IMR-90 (cell line): ENCODE measurements at regions not wholly inside any gene's neighbourhood (a gene's known extent, or its start where the extent isn't known, plus 50 kb on each side); places are given as distances from the start of the nearest gene placed in this dataset.

Experiments used
- ATAC-seq: fragments of 200-7000 bp; cut with Tn5 transposase; 2 replicates; pipeline ENCODE4 v1.9.1; 2020; ENCODE audit warnings: low read depth, mild to moderate bottlenecking, moderate library complexity
- BruUV-seq: library from RNA; stranded (reverse); fragments of 400-500 nt; replicated peaks from 2 replicates; lab custom pipeline; 2021; lab: Mats Ljungman, UMichigan
- CTCF ChIA-PET: fragments of 300-600 bp; formaldehyde crosslinking; extraction: SDS; loops from one replicate; lab custom pipeline; 2021; ENCODE audit warnings: antibody characterized with exemption; lab: Yijun Ruan, JAX
- POLR2A ChIA-PET: fragments of 300-600 bp; sonication (Branson Sonifier 250); formaldehyde crosslinking; loops from one replicate; lab custom pipeline; 2022; ENCODE audit warnings: antibody characterized with exemption; ENCODE audit not compliant: unreplicated experiment; lab: Charles Lee
- DNase-seq: peaks from one replicate; pipeline ENCODE4 v3.0.0; 2013
- H2AFZ ChIP-seq: replicated peaks from 2 replicates; pipeline ENCODE3; 2013; ENCODE audit warnings: low read length, mild to moderate bottlenecking; ENCODE audit not compliant: poor library complexity
- H2AK5ac ChIP-seq: 2 replicates; pipeline ENCODE4 v1.6.1; 2013; ENCODE audit warnings: low read depth, low read length, inconsistent platforms
- H2AK9ac ChIP-seq: replicated peaks from 2 replicates; pipeline ENCODE3; 2013; ENCODE audit warnings: mild to moderate bottlenecking, low read depth, low read length, moderate library complexity; ENCODE audit not compliant: poor library complexity
- H2BK120ac ChIP-seq: 2 replicates; pipeline ENCODE4 v1.6.1; 2013; ENCODE audit warnings: low read depth, low read length, inconsistent platforms
- H2BK15ac ChIP-seq: 3 replicates; pipeline ENCODE4 v1.6.1; 2013; ENCODE audit warnings: low read depth, low read length, inconsistent platforms
- H2BK20ac ChIP-seq: 2 replicates; pipeline ENCODE4 v1.6.1; 2013; ENCODE audit warnings: low read depth, mild to moderate bottlenecking, inconsistent platforms, low read length, moderate library complexity
- H2BK5ac ChIP-seq: 2 replicates; pipeline ENCODE4 v1.6.1; 2013; ENCODE audit warnings: mild to moderate bottlenecking, low read depth, low read length, inconsistent platforms; ENCODE audit not compliant: poor library complexity, severe bottlenecking
- H3K14ac ChIP-seq: replicated peaks from 2 replicates; pipeline ENCODE4 v1.6.1; 2013; ENCODE audit warnings: low read depth, low read length, inconsistent platforms
- H3K18ac ChIP-seq: 2 replicates; pipeline ENCODE4 v1.6.1; 2013; ENCODE audit warnings: low read depth, low read length, control low read depth
- H3K23ac ChIP-seq: 2 replicates; pipeline ENCODE4 v1.6.1; 2013; ENCODE audit warnings: low read depth, low read length, inconsistent platforms
- H3K27ac ChIP-seq: 2 replicates; pipeline ENCODE4 v1.5.1; 2013; ENCODE audit warnings: mild to moderate bottlenecking, control low read depth, low read length; ENCODE audit not compliant: insufficient read depth
- H3K27me3 ChIP-seq: 2 replicates; pipeline ENCODE4 v1.6.1; 2013; ENCODE audit warnings: low read length; ENCODE audit not compliant: control insufficient read depth, insufficient read depth
- H3K36me3 ChIP-seq: 2 replicates; pipeline ENCODE4 v1.6.1; 2013; ENCODE audit warnings: low read length, mixed read lengths; ENCODE audit not compliant: control insufficient read depth, insufficient read depth
- H3K4ac ChIP-seq: 2 replicates; pipeline ENCODE4 v1.6.1; 2013; ENCODE audit warnings: low read depth, low read length, inconsistent platforms
- H3K4me1 ChIP-seq: 2 replicates; pipeline ENCODE4 v1.6.1; 2013; ENCODE audit warnings: low read length, mixed read lengths; ENCODE audit not compliant: control insufficient read depth, insufficient read depth
- H3K4me2 ChIP-seq: 2 replicates; pipeline ENCODE4 v1.6.1; 2013; ENCODE audit warnings: low read depth, mild to moderate bottlenecking, control low read depth, low read length, moderate library complexity
- H3K4me3 ChIP-seq: 2 replicates; pipeline ENCODE4 v1.5.1; 2013; ENCODE audit warnings: low read depth, mild to moderate bottlenecking, control low read depth, low read length, moderate library complexity; ENCODE audit not compliant: insufficient read depth
- H3K56ac ChIP-seq: 2 replicates; pipeline ENCODE4 v1.6.1; 2013; ENCODE audit warnings: low read length, inconsistent platforms; ENCODE audit not compliant: insufficient read depth; ENCODE audit errors: extremely low read depth
- H3K79me1 ChIP-seq, 2 experiments: 2 replicates each; pipeline ENCODE4 v1.6.1; 2013; ENCODE audit warnings: low read length in 2 of 2, inconsistent platforms in 1 of 2, low read depth in 1 of 2
- H3K9ac ChIP-seq: 2 replicates; pipeline ENCODE4 v1.6.1; 2013; ENCODE audit warnings: low read depth, low read length, control low read depth
- H3K9me1 ChIP-seq: 2 replicates; pipeline ENCODE4 v1.6.1; 2013; ENCODE audit warnings: low read length, inconsistent platforms; ENCODE audit not compliant: insufficient read depth
- H3K9me3 ChIP-seq: 2 replicates; pipeline ENCODE4 v1.6.1; 2013; ENCODE audit warnings: low read length; ENCODE audit not compliant: control insufficient read depth, insufficient read depth
- H4K20me1 ChIP-seq: 2 replicates; pipeline ENCODE4 v1.6.1; 2013; ENCODE audit warnings: low read length, inconsistent platforms; ENCODE audit not compliant: insufficient read depth
- H4K5ac ChIP-seq: 2 replicates; pipeline ENCODE4 v1.6.1; 2013; ENCODE audit warnings: mild to moderate bottlenecking, low read depth, low read length, control low read depth
- H4K8ac ChIP-seq, 2 experiments: 2 replicates each; pipeline ENCODE4 v1.6.1; 2013; ENCODE audit warnings: low read depth in 2 of 2, low read length in 2 of 2, control low read depth in 1 of 2, inconsistent platforms in 1 of 2
- H4K91ac ChIP-seq: 2 replicates; pipeline ENCODE4 v1.6.1; 2013; ENCODE audit warnings: low read depth, low read length, inconsistent platforms; ENCODE audit not compliant: insufficient read depth
- CHD1 ChIP-seq: IDR thresholded peaks from 2 replicates; pipeline ENCODE4 v1.6.1; 2012; ENCODE audit warnings: low read depth, low read length, improper control_type of control experiment
- CTCF ChIP-seq: conservative IDR thresholded peaks from 2 replicates; pipeline ENCODE4 v1.5.1; 2012; ENCODE audit warnings: mild to moderate bottlenecking, low read depth, low read length, improper control_type of control experiment
- ELK1 ChIP-seq: fragments of 150-350 bp; IDR thresholded peaks from 2 replicates; pipeline ENCODE4 v1.6.1; 2016; ENCODE audit warnings: low read depth, mild to moderate bottlenecking, low read length, moderate library complexity, borderline replicate concordance
- FOS ChIP-seq: fragments of 150-350 bp; IDR thresholded peaks from 2 replicates; pipeline ENCODE4 v1.6.1; 2016; ENCODE audit warnings: low read depth, low read length
- MAFK ChIP-seq: IDR thresholded peaks from 2 replicates; pipeline ENCODE4 v1.6.1; 2012; ENCODE audit warnings: low read depth, low read length, improper control_type of control experiment
- MXI1 ChIP-seq: IDR thresholded peaks from 2 replicates; pipeline ENCODE4 v1.6.1; 2012; ENCODE audit warnings: low read depth, mild to moderate bottlenecking, low read length, moderate library complexity, borderline replicate concordance
- NFE2L2 ChIP-seq: fragments of 150-350 bp; IDR thresholded peaks from 2 replicates; pipeline ENCODE4 v1.6.1; 2016; ENCODE audit warnings: low read depth, mild to moderate bottlenecking, low read length
- POLR2A ChIP-seq: IDR thresholded peaks from 2 replicates; pipeline ENCODE4 v1.6.1; 2012; ENCODE audit warnings: mild to moderate bottlenecking, low read depth, low read length
- RAD21 ChIP-seq: IDR thresholded peaks from 2 replicates; pipeline ENCODE4 v1.6.1; 2012; ENCODE audit warnings: low read length, improper control_type of control experiment
- RFX5 ChIP-seq: IDR thresholded peaks from 2 replicates; pipeline ENCODE4 v1.8.0; 2012; ENCODE audit warnings: low read depth, mild to moderate bottlenecking, low read length, moderate library complexity
- WGBS, 2 experiments: methylation state at CpG; one replicate each; pipeline versions ENCODE4 v1.1.5 to v1.1.7; 2013; ENCODE audit warnings: missing lambda C conversion rate in 2 of 2; ENCODE audit not compliant: insufficient read length in 1 of 2; ENCODE audit errors: extremely low coverage in 2 of 2; 5-methylcytosine and 5-hydroxymethylcytosine counted together
- dilution Hi-C: fragments of 300-500 bp; cut with HindIII; formaldehyde crosslinking; loops from one replicate; pipeline ENCODE4 v1.14.3; 2018; ENCODE audit warnings: low sequenced_read_pairs; ENCODE audit not compliant: unreplicated experiment
- in situ Hi-C: fragments of 300-500 bp; cut with MboI; formaldehyde crosslinking; loops from 3 replicates; pipeline ENCODE4 v1.14.3; 2019; ENCODE audit warnings: low sequenced_read_pairs, inconsistent platforms, mixed read lengths
- intact Hi-C: fragments of 100-400 bp; cut with micrococcal nuclease; formaldehyde crosslinking; loops from 2 replicates; pipeline ENCODE4 v1.10.0; 2022

DNA sequence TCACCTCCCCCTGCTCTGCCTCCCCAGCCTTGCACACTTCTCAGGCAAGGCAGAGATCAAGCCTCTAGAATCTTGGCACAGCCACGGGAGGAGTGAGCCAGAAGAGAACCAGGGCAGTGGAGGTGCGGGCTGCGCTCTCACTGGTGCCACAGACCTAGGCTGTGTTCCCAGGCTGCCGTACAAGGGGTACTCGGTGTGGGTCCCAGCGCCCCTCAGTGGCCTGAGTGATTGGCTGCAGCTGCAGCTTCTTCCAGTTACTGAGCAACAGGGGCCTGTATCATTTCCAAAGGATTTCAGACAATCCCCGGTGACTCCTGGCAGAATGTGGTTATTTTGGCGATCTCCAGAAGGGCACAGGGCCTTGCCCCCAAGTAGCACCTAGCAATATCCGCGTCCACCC lies 1852.1 kb downstream of the TP53TG3F start:
- no TSS peak for BruUV-seq
- Histone ChIP-seq H3K4me3 (no peak overlapping the region), H4K5ac (no peak overlapping the region), H3K36me3 (no peaks in the 10 kb centered on the region), H3K4me2 (no peak overlapping the region), H2BK5ac (no peak overlapping the region), H4K20me1 (no peaks in the 10 kb centered on the region), H2BK15ac (no peak overlapping the region), H2BK20ac (no peak overlapping the region), H3K4ac (no peak overlapping the region), H4K91ac (no peak overlapping the region), H3K9me3 (peaks cover 37% of the 10 kb centered on the region), H3K4me1 (no peaks in the 10 kb centered on the region), H3K79me1 (no peaks in the 10 kb centered on the region), H3K9ac (no peak overlapping the region), H4K8ac (no peak overlapping the region), H3K18ac (no peak overlapping the region), H2BK120ac (no peak overlapping the region), H3K9me1 (no peaks in the 10 kb centered on the region), H2AFZ (no peak overlapping the region), H3K27me3 (no peaks in the 10 kb centered on the region), H3K56ac (no peak overlapping the region), H2AK5ac (no peak overlapping the region), H2AK9ac (no peak overlapping the region), H3K27ac (no peak overlapping the region), H3K14ac (no peak overlapping the region), H3K23ac (no peak overlapping the region)
- POLR2A ChIA-PET = no interaction called here
- TF ChIP-seq ELK1 (no peak), CHD1 (no peak), MAFK (no peak), FOS (no peak), NFE2L2 (no peak), CTCF (no peak), POLR2A (no peak), MXI1 (no peak), RAD21 (no peak), RFX5 (no peak)
- DNase-seq (no peak), ATAC-seq (no peak)
- dilution Hi-C loops = no loop called here
- CTCF ChIA-PET = no interaction called here
- WGBS, 2 experiments = 30% methylated on average over 2 of the region's 10 CpGs; no CpG with 5 or more reads in 1 of the 2 experiments
- intact Hi-C loops = no loop called here
- in situ Hi-C loops = no loop called here
